ENCODE measurements at regions not wholly inside any gene's neighbourhood (a gene's known extent, or its start where the extent isn't known, plus 50 kb on each side); places are given as distances from the start of the nearest gene placed in this dataset.

DNA sequence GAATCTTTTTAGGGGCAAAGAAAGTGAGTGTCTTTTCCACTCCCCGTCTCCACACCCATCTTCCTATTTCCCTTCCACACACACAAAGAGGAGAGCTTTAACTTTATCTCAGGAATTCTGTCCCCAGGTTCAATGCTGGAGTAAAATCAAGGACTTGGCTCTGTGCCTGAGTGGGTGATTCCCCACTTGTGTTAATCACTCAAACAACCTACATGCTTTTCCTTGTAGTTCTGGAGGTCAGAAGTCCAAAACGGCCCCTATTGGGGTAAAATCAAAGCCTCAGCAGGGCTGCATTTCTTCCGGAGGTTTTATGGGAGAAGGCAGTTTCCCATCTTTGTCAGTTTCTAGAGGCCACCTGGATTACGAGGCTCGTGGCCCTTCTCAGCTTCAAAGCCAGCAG, 422.3 kb upstream of the RBFOX1 start:
- TF ChIP-seq, protein P1, sequence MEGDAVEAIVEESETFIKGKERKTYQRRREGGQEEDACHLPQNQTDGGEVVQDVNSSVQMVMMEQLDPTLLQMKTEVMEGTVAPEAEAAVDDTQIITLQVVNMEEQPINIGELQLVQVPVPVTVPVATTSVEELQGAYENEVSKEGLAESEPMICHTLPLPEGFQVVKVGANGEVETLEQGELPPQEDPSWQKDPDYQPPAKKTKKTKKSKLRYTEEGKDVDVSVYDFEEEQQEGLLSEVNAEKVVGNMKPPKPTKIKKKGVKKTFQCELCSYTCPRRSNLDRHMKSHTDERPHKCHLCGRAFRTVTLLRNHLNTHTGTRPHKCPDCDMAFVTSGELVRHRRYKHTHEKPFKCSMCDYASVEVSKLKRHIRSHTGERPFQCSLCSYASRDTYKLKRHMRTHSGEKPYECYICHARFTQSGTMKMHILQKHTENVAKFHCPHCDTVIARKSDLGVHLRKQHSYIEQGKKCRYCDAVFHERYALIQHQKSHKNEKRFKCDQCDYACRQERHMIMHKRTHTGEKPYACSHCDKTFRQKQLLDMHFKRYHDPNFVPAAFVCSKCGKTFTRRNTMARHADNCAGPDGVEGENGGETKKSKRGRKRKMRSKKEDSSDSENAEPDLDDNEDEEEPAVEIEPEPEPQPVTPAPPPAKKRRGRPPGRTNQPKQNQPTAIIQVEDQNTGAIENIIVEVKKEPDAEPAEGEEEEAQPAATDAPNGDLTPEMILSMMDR (IDR thresholded peaks at IDR 0.05) = no peak
- no peak for TF ChIP-seq POLR2A (IDR thresholded peaks at IDR 0.05)
